HepG2 (cell line): ENCODE measurements at regions not wholly inside any gene's neighbourhood (a gene's known extent, or its start where the extent isn't known, plus 50 kb on each side); places are given as distances from the start of the nearest gene placed in this dataset.

Source experiments
- HDAC2 ChIP-seq: sonication (generic); formaldehyde crosslinking; IDR thresholded peaks from 2 replicates; pipeline ENCODE4 v1.4.0; 2020; ENCODE audit warnings: missing genetic modification reagents
- SMC3 ChIP-seq: IDR thresholded peaks from 2 replicates; pipeline ENCODE4 v1.6.1; 2011; ENCODE audit warnings: low read length, improper control_type of control experiment
- SOX13 ChIP-seq, 3 experiments: fragments of 450-650 bp in 1 of 3; sonication (generic) in 1 of 3; formaldehyde crosslinking in 1 of 3; IDR thresholded peaks in 2 of 3; conservative IDR thresholded peaks in 1 of 3; 2 replicates each; pipeline versions ENCODE4 v1.5.0 to v1.6.1; 2016 to 2020; ENCODE audit warnings: antibody characterized with exemption in 1 of 3, mild to moderate bottlenecking in 1 of 3, missing compliant biosample characterization in 1 of 3, missing genetic modification reagents in 1 of 3, moderate library complexity in 1 of 3
- ZFP82 ChIP-seq: sonication (generic); formaldehyde crosslinking; IDR thresholded peaks from 2 replicates; pipeline ENCODE4 v1.5.1; 2020; ENCODE audit warnings: mild to moderate bottlenecking, missing genetic modification reagents, borderline replicate concordance
- ZNF652 ChIP-seq: IDR thresholded peaks from 2 replicates; pipeline ENCODE4 v1.6.1; 2016; ENCODE audit warnings: low read depth, borderline replicate concordance
- ZZZ3 ChIP-seq: sonication (generic); formaldehyde crosslinking; IDR thresholded peaks from 2 replicates; pipeline ENCODE4 v1.4.0; 2020; ENCODE audit warnings: missing genetic modification reagents, mild to moderate bottlenecking, borderline replicate concordance
- TF ChIP-seq, protein P1 (sequence below): sonication (generic); formaldehyde crosslinking; IDR thresholded peaks from 2 replicates; pipeline ENCODE4 v1.8.1; 2022; ENCODE audit warnings: low read depth, mild to moderate bottlenecking, missing genetic modification reagents
- TF ChIP-seq, protein P2 (sequence below), 2 experiments: sonication (generic) in 1 of 2; formaldehyde crosslinking in 1 of 2; IDR thresholded peaks; 2 replicates each; pipeline versions ENCODE4 v1.5.1 to v1.6.1; 2011 to 2020; ENCODE audit warnings: borderline replicate concordance in 1 of 2, low read depth in 1 of 2, low read length in 1 of 2, mild to moderate bottlenecking in 1 of 2, missing genetic modification reagents in 1 of 2, moderate library complexity in 1 of 2
- TF ChIP-seq, protein P3 (sequence below): sonication (generic); formaldehyde crosslinking; IDR thresholded peaks from 2 replicates; pipeline ENCODE4 v1.9.0; 2022; ENCODE audit warnings: missing genetic modification reagents, mild to moderate bottlenecking, borderline replicate concordance
- TF ChIP-seq, protein P4 (sequence below): sonication (generic); formaldehyde crosslinking; IDR thresholded peaks from 2 replicates; pipeline ENCODE4 v1.5.0; 2020; ENCODE audit warnings: mild to moderate bottlenecking, missing genetic modification reagents, moderate library complexity
- TF ChIP-seq, protein P5 (sequence below): sonication (generic); formaldehyde crosslinking; IDR thresholded peaks from 2 replicates; pipeline ENCODE4 v1.4.0; 2020; ENCODE audit warnings: missing genetic modification reagents

DNA sequence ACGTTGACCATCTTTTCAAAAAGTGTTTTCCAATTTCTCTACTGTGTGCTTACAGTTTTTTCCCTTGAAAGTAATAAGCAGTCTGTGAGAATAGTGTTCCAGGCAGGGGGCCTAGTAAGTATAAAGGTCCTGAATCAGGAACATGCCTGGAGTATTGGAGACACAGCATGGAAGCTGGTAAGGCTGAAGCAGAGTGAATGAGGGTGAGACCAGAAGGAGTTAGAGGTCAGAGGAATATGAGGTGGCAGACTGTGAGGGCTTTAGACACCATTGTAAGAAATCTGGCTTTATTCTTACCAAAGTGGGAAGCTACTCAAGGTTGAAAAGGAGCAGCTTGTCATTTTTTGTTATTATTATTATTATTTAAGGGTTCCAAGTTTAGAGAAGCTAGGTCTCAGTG, 107.4 kb downstream of the CT47B1 start:
- TF ChIP-seq HDAC2 (CRISPR knock-in tag) = no peak
- TF ChIP-seq ZZZ3 = no peak
- TF ChIP-seq ZNF652 (CRISPR knock-in tag) = no peak
- TF ChIP-seq, protein P1, sequence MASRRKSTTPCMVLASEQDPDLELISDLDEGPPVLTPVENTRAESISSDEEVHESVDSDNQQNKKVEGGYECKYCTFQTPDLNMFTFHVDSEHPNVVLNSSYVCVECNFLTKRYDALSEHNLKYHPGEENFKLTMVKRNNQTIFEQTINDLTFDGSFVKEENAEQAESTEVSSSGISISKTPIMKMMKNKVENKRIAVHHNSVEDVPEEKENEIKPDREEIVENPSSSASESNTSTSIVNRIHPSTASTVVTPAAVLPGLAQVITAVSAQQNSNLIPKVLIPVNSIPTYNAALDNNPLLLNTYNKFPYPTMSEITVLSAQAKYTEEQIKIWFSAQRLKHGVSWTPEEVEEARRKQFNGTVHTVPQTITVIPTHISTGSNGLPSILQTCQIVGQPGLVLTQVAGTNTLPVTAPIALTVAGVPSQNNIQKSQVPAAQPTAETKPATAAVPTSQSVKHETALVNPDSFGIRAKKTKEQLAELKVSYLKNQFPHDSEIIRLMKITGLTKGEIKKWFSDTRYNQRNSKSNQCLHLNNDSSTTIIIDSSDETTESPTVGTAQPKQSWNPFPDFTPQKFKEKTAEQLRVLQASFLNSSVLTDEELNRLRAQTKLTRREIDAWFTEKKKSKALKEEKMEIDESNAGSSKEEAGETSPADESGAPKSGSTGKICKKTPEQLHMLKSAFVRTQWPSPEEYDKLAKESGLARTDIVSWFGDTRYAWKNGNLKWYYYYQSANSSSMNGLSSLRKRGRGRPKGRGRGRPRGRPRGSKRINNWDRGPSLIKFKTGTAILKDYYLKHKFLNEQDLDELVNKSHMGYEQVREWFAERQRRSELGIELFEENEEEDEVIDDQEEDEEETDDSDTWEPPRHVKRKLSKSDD (CRISPR knock-in tag) = no peak
- no peak for TF ChIP-seq SOX13 (IDR thresholded peaks at IDR 0.05)
- TF ChIP-seq SOX13 (CRISPR knock-in tag; conservative IDR thresholded peaks at IDR 0.05 in 1 of 2, IDR thresholded peaks at IDR 0.05 in 1 of 2) = no peak
- TF ChIP-seq ZFP82 (CRISPR knock-in tag) = no peak
- TF ChIP-seq, protein P2, sequence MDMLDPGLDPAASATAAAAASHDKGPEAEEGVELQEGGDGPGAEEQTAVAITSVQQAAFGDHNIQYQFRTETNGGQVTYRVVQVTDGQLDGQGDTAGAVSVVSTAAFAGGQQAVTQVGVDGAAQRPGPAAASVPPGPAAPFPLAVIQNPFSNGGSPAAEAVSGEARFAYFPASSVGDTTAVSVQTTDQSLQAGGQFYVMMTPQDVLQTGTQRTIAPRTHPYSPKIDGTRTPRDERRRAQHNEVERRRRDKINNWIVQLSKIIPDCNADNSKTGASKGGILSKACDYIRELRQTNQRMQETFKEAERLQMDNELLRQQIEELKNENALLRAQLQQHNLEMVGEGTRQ (IDR thresholded peaks at IDR 0.05; ENCODE audit: low read depth, low read length) = no peak
- TF ChIP-seq, protein P2 (CRISPR knock-in tag; IDR thresholded peaks at IDR 0.05; ENCODE audit: borderline replicate concordance) = no peak
- TF ChIP-seq, protein P3, sequence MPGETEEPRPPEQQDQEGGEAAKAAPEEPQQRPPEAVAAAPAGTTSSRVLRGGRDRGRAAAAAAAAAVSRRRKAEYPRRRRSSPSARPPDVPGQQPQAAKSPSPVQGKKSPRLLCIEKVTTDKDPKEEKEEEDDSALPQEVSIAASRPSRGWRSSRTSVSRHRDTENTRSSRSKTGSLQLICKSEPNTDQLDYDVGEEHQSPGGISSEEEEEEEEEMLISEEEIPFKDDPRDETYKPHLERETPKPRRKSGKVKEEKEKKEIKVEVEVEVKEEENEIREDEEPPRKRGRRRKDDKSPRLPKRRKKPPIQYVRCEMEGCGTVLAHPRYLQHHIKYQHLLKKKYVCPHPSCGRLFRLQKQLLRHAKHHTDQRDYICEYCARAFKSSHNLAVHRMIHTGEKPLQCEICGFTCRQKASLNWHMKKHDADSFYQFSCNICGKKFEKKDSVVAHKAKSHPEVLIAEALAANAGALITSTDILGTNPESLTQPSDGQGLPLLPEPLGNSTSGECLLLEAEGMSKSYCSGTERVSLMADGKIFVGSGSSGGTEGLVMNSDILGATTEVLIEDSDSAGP (CRISPR knock-in tag) = no peak
- TF ChIP-seq, protein P4, sequence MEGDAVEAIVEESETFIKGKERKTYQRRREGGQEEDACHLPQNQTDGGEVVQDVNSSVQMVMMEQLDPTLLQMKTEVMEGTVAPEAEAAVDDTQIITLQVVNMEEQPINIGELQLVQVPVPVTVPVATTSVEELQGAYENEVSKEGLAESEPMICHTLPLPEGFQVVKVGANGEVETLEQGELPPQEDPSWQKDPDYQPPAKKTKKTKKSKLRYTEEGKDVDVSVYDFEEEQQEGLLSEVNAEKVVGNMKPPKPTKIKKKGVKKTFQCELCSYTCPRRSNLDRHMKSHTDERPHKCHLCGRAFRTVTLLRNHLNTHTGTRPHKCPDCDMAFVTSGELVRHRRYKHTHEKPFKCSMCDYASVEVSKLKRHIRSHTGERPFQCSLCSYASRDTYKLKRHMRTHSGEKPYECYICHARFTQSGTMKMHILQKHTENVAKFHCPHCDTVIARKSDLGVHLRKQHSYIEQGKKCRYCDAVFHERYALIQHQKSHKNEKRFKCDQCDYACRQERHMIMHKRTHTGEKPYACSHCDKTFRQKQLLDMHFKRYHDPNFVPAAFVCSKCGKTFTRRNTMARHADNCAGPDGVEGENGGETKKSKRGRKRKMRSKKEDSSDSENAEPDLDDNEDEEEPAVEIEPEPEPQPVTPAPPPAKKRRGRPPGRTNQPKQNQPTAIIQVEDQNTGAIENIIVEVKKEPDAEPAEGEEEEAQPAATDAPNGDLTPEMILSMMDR (CRISPR knock-in tag) = no peak
- TF ChIP-seq SMC3 = no peak
- TF ChIP-seq, protein P5, sequence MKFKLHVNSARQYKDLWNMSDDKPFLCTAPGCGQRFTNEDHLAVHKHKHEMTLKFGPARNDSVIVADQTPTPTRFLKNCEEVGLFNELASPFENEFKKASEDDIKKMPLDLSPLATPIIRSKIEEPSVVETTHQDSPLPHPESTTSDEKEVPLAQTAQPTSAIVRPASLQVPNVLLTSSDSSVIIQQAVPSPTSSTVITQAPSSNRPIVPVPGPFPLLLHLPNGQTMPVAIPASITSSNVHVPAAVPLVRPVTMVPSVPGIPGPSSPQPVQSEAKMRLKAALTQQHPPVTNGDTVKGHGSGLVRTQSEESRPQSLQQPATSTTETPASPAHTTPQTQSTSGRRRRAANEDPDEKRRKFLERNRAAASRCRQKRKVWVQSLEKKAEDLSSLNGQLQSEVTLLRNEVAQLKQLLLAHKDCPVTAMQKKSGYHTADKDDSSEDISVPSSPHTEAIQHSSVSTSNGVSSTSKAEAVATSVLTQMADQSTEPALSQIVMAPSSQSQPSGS = no peak
